HPDE6-E6E7 (cell line): ENCODE measurements at regions not wholly inside any gene's neighbourhood (a gene's known extent, or its start where the extent isn't known, plus 50 kb on each side); places are given as distances from the start of the nearest gene placed in this dataset.
"Not testable (repeated sequence)": the region's sequence is repeated elsewhere in the genome, so short reads cannot be mapped to it uniquely, and the experiment has no call there.

Experiments used
- DNase-seq: peaks from one replicate; pipeline ENCODE4 v3.0.0; 2011; ENCODE audit warnings: missing footprints; ENCODE audit errors: extremely low spot score

- DNase-seq = not testable (repeated sequence)
These were observed 1471.4 kb downstream of the SUCLG1 start for GRCh38 chr2:82987706-82988105.

- no peak for DNase-seq
These were observed 1472.2 kb downstream of the SUCLG1 start for GRCh38 chr2:82986899-82987298.

GRCh38 chr2:82985572-82986197 lies 1473.4 kb downstream of the SUCLG1 start:
- DNase-seq = no peak

GRCh38 chr2:82968358-82968757 lies 1490.7 kb downstream of the SUCLG1 start:
- DNase-seq = no peak

- no peak for DNase-seq
These were observed 1494.7 kb downstream of the SUCLG1 start for GRCh38 chr2:82964341-82964740.

- no peak for DNase-seq
These were observed 1499.4 kb downstream of the SUCLG1 start for GRCh38 chr2:82959727-82960126.

GRCh38 chr2:82954868-82955267 lies 1504.2 kb downstream of the SUCLG1 start:
- DNase-seq = no peak

GRCh38 chr2:82939211-82939610 lies 1519.9 kb downstream of the SUCLG1 start:
- DNase-seq = no peak

GRCh38 chr2:82938321-82938845 lies 1520.7 kb downstream of the SUCLG1 start:
- not testable (repeated sequence) for DNase-seq

GRCh38 chr2:82913566-82913965 lies 1545.5 kb downstream of the SUCLG1 start:
- DNase-seq = no peak

- no peak for DNase-seq
These were observed 1563.0 kb downstream of the SUCLG1 start for GRCh38 chr2:82896117-82896516.

GRCh38 chr2:82893190-82893589 lies 1565.9 kb downstream of the SUCLG1 start:
- DNase-seq = no peak

GRCh38 chr2:82879803-82880202 lies 1579.3 kb downstream of the SUCLG1 start:
- no peak for DNase-seq

- no peak for DNase-seq
These were observed 1583.2 kb downstream of the SUCLG1 start for GRCh38 chr2:82875858-82876257.

GRCh38 chr2:82857967-82858366 lies 1601.1 kb downstream of the SUCLG1 start:
- no peak for DNase-seq

GRCh38 chr2:82853299-82853698 lies 1605.8 kb downstream of the SUCLG1 start:
- no peak for DNase-seq

GRCh38 chr2:82852787-82853186 lies 1606.3 kb downstream of the SUCLG1 start:
- DNase-seq = no peak

GRCh38 chr2:82848285-82848684 lies 1610.8 kb downstream of the SUCLG1 start:
- DNase-seq = no peak

- DNase-seq = no peak
These were observed 1620.0 kb downstream of the SUCLG1 start for GRCh38 chr2:82839036-82839435.

- peak; percentile 60 for DNase-seq
These were observed 1621.3 kb downstream of the SUCLG1 start for GRCh38 chr2:82837588-82838304.

GRCh38 chr2:82834893-82835292 lies 1624.2 kb downstream of the SUCLG1 start:
- DNase-seq = no peak

GRCh38 chr2:82827426-82827825 lies 1631.7 kb downstream of the SUCLG1 start:
- DNase-seq = no peak

- DNase-seq = no peak
These were observed 1632.6 kb downstream of the SUCLG1 start for GRCh38 chr2:82826437-82826836.
